Parathyroid adenoma (tissue), 2 donors: ENCODE measurements at regions not wholly inside any gene's neighbourhood (a gene's known extent, or its start where the extent isn't known, plus 50 kb on each side); places are given as distances from the start of the nearest gene placed in this dataset.

Source experiments
- H2AFZ ChIP-seq: fragments of 300-600 bp; sonication (generic); one replicate; pipeline ENCODE4 v1.7.0; 2017; ENCODE audit warnings: antibody characterized with exemption, mild to moderate bottlenecking
- H3K27ac ChIP-seq: fragments of 300-600 bp; sonication (generic); one replicate; pipeline ENCODE4 v1.7.0; 2017
- H3K27me3 ChIP-seq: fragments of 300-600 bp; sonication (generic); one replicate; pipeline ENCODE4 v1.7.0; 2017; ENCODE audit warnings: low read length; ENCODE audit not compliant: control insufficient read depth, insufficient read depth
- H3K36me3 ChIP-seq: fragments of 300-600 bp; sonication (generic); one replicate; pipeline ENCODE4 v1.7.0; 2017; ENCODE audit warnings: low read length; ENCODE audit not compliant: control insufficient read depth, insufficient read depth
- H3K4me1 ChIP-seq: fragments of 300-600 bp; sonication (generic); one replicate; pipeline ENCODE4 v1.7.0; 2017; ENCODE audit warnings: control low read depth
- H3K4me2 ChIP-seq: fragments of 300-600 bp; sonication (generic); one replicate; pipeline ENCODE4 v1.7.0; 2017; ENCODE audit warnings: low read length
- H3K4me3 ChIP-seq: fragments of 300-600 bp; sonication (generic); one replicate; pipeline ENCODE4 v1.7.0; 2017; ENCODE audit warnings: low read depth, low read length
- H3K79me2 ChIP-seq: fragments of 300-600 bp; sonication (generic); one replicate; pipeline ENCODE4 v1.7.0; 2017; ENCODE audit warnings: control low read depth
- H3K9ac ChIP-seq: fragments of 300-600 bp; sonication (generic); one replicate; pipeline ENCODE4 v1.7.0; 2017; ENCODE audit warnings: mild to moderate bottlenecking
- H3K9me3 ChIP-seq: fragments of 300-600 bp; sonication (generic); one replicate; pipeline ENCODE4 v1.7.0; 2017; ENCODE audit warnings: low read length; ENCODE audit not compliant: control insufficient read depth
- CTCF ChIP-seq: fragments of 300-600 bp; sonication (generic); IDR thresholded peaks from one replicate; pipeline ENCODE4 v1.7.0; 2017; ENCODE audit warnings: antibody characterized with exemption, mild to moderate bottlenecking
- donor health status: primary hyperparathyroidism.

- H3K27me3 ChIP-seq, result no peaks in the 10 kb centered on the region
- H2AFZ ChIP-seq, result no peak overlapping the region
- TF ChIP-seq CTCF, result no peak
- H3K4me2 ChIP-seq, result no peak overlapping the region
- no peak overlapping the region for H3K9ac ChIP-seq
- no peak overlapping the region for H3K4me3 ChIP-seq
- no peaks in the 10 kb centered on the region for H3K4me1 ChIP-seq
- no peaks in the 10 kb centered on the region for H3K79me2 ChIP-seq
- no peak overlapping the region for H3K27ac ChIP-seq
- no peaks in the 10 kb centered on the region for H3K36me3 ChIP-seq
- H3K9me3 ChIP-seq, result no peaks in the 10 kb centered on the region
These were observed 415.2 kb downstream of the GABRB3 start for GRCh38 chr15:26357653-26358052.

GRCh38 chr15:26355472-26356074, 417.3 kb downstream of the GABRB3 start:
- Histone ChIP-seq H3K27me3 (no peaks in the 10 kb centered on the region), H3K4me3 (peak overlapping the region; percentile 5), H3K27ac (peak overlapping the region; percentile 63), H2AFZ (peak overlapping the region; percentile 61), H3K36me3 (no peaks in the 10 kb centered on the region), H3K9ac (no peak overlapping the region), H3K4me1 (no peaks in the 10 kb centered on the region), H3K4me2 (peak overlapping the region; percentile 42), H3K79me2 (no peaks in the 10 kb centered on the region), H3K9me3 (no peaks in the 10 kb centered on the region)
- TF ChIP-seq CTCF, result no peak

GRCh38 chr15:26352909-26353308, 420.0 kb downstream of the GABRB3 start:
- H3K4me3 ChIP-seq, result no peak overlapping the region
- H2AFZ ChIP-seq, result no peak overlapping the region
- H3K36me3 ChIP-seq, result no peaks in the 10 kb centered on the region
- no peaks in the 10 kb centered on the region for H3K4me1 ChIP-seq
- no peak overlapping the region for H3K9ac ChIP-seq
- TF ChIP-seq CTCF, result no peak
- no peak overlapping the region for H3K27ac ChIP-seq
- H3K79me2 ChIP-seq, result no peaks in the 10 kb centered on the region
- no peaks in the 10 kb centered on the region for H3K9me3 ChIP-seq
- no peaks in the 10 kb centered on the region for H3K27me3 ChIP-seq
- H3K4me2 ChIP-seq, result no peak overlapping the region

GRCh38 chr15:26352406-26352805, 420.5 kb downstream of the GABRB3 start:
- Histone ChIP-seq H3K27me3 (no peaks in the 10 kb centered on the region), H3K4me3 (no peak overlapping the region), H2AFZ (peak overlapping the region; percentile 1), H3K9me3 (no peaks in the 10 kb centered on the region), H3K4me1 (no peaks in the 10 kb centered on the region), H3K9ac (no peak overlapping the region), H3K36me3 (no peaks in the 10 kb centered on the region), H3K4me2 (no peak overlapping the region), H3K79me2 (no peaks in the 10 kb centered on the region), H3K27ac (no peak overlapping the region)
- no peak for TF ChIP-seq CTCF

GRCh38 chr15:26325495-26325894, 447.4 kb downstream of the GABRB3 start:
- TF ChIP-seq CTCF, result no peak

More at GRCh38 chr15:26325495-26325894, 447.4 kb downstream of the GABRB3 start:
- Histone ChIP-seq H3K4me2 (no peak overlapping the region), H3K36me3 (no peaks in the 10 kb centered on the region), H3K9ac (no peak overlapping the region), H3K27ac (no peak overlapping the region), H3K9me3 (no peaks in the 10 kb centered on the region), H3K79me2 (no peaks in the 10 kb centered on the region), H3K27me3 (no peaks in the 10 kb centered on the region), H3K4me1 (no peaks in the 10 kb centered on the region), H2AFZ (no peak overlapping the region), H3K4me3 (no peak overlapping the region)
